ENCODE measurements at regions not wholly inside any gene's neighbourhood (a gene's known extent, or its start where the extent isn't known, plus 50 kb on each side); places are given as distances from the start of the nearest gene placed in this dataset.

- H3K27me3 ChIP-seq (replicated peaks in 1 of 4; ENCODE audit: control insufficient read depth in 3 of 4, extremely low read depth in 1 of 4, insufficient read depth in 3 of 4, low read length in 3 of 4), result no peaks in the 10 kb centered on the region
- H2BK120ac ChIP-seq (replicated peaks; ENCODE audit: low read depth, low read length), result no peak overlapping the region
- no peaks in the 10 kb centered on the region for H3K9me3 ChIP-seq (ENCODE audit: insufficient read depth in 2 of 2, low read depth in 1 of 2, low read length in 1 of 2)
- H2BK5ac ChIP-seq (ENCODE audit: low read depth, low read length), result no peak overlapping the region
- ChIA-PET POLR2A (ENCODE audit: partially characterized antibody) (no interaction called here), CTCF (ENCODE audit: partially characterized antibody) (no interaction called here)
- no peak overlapping the region for H3K4ac ChIP-seq (replicated peaks; ENCODE audit: insufficient read length, low read depth, low read length)
- H4K5ac ChIP-seq (ENCODE audit: insufficient read length, low read depth, low read length), result no peak overlapping the region
- 97% methylated on average over 1 of the region's 1 CpG; no CpG with 5 or more reads in 1 of the 2 experiments for WGBS, 2 experiments (ENCODE audit: extremely low coverage in 1 of 2, insufficient coverage in 1 of 2, insufficient read length in 1 of 2, insufficient replicate concordance in 2 of 2, low coverage in 1 of 2, low lambda C conversion rate in 2 of 2, missing lambda C conversion rate in 1 of 2)
- FAIRE-seq (no peak), DNase-seq (ENCODE audit: low read depth in 1 of 2, low spot score in 2 of 2) (no peak)
- H2AFZ ChIP-seq (ENCODE audit: low read length), result no peak overlapping the region
- no peak overlapping the region for H2BK20ac ChIP-seq (ENCODE audit: low read length)
- H3K27ac ChIP-seq (ENCODE audit: low read depth, low read length), result no peak overlapping the region
- no peak overlapping the region for H2AK5ac ChIP-seq (ENCODE audit: low read depth, low read length)
- no peaks in the 10 kb centered on the region for H4K20me1 ChIP-seq (replicated peaks in 1 of 2; ENCODE audit: control insufficient read depth in 1 of 2, insufficient read depth in 2 of 2, low read length in 2 of 2)
- no peak overlapping the region for H2BK12ac ChIP-seq (ENCODE audit: low read depth, low read length)
- H3K56ac ChIP-seq (replicated peaks; ENCODE audit: insufficient read length, low read depth, low read length), result no peak overlapping the region
- no peaks in the 10 kb centered on the region for H3K79me1 ChIP-seq (ENCODE audit: low read depth, low read length)
- no peak overlapping the region for H3K9ac ChIP-seq (replicated peaks in 1 of 4; ENCODE audit: extremely low read depth in 1 of 4, low read depth in 3 of 4, low read length in 3 of 4)
- H3K4me2 ChIP-seq (ENCODE audit: insufficient read depth in 1 of 2, low read depth in 2 of 2, low read length in 2 of 2), result no peak overlapping the region
- no peak overlapping the region for H3K18ac ChIP-seq (ENCODE audit: extremely low read depth, low read length)
- no peaks in the 10 kb centered on the region for H3K4me1 ChIP-seq (replicated peaks in 1 of 4; ENCODE audit: control insufficient read depth in 3 of 4, insufficient read depth in 4 of 4, low read length in 3 of 4)
- H3K23ac ChIP-seq (ENCODE audit: insufficient read length), result no peak overlapping the region
- H3K14ac ChIP-seq (ENCODE audit: insufficient read length), result no peak overlapping the region
- no peaks in the 10 kb centered on the region for H3K79me2 ChIP-seq (ENCODE audit: control insufficient read depth in 1 of 2, insufficient read depth in 2 of 2, low read length in 2 of 2)
- H3K36me3 ChIP-seq (ENCODE audit: control insufficient read depth in 2 of 4, insufficient read depth in 4 of 4, low read length in 3 of 4), result no peaks in the 10 kb centered on the region
- H3K4me3 ChIP-seq (ENCODE audit: extremely low read depth in 1 of 4, insufficient read depth in 2 of 4, low read depth in 3 of 4, low read length in 4 of 4), result no peak overlapping the region
- no peaks in the 10 kb centered on the region for H3K23me2 ChIP-seq (ENCODE audit: low read depth, low read length)
- H4K91ac ChIP-seq (replicated peaks; ENCODE audit: insufficient read length, low read length), result no peak overlapping the region
- no peak overlapping the region for H4K8ac ChIP-seq (ENCODE audit: extremely low read depth, insufficient read depth, low read length)
- H2BK15ac ChIP-seq (ENCODE audit: low read length), result no peak overlapping the region
- TF ChIP-seq CHD2 (IDR thresholded peaks at IDR 0.05; ENCODE audit: low read length) (no peak), TCF12 (IDR thresholded peaks at IDR 0.05; ENCODE audit: low read depth, low read length) (no peak), KDM1A (IDR thresholded peaks at IDR 0.05; ENCODE audit: borderline replicate concordance, low read length) (no peak), POLR2AphosphoS5 (IDR thresholded peaks at IDR 0.05; ENCODE audit: low read depth, low read length) (no peak), CBX5 (IDR thresholded peaks at IDR 0.05; ENCODE audit: low read depth, low read length) (no peak), CEBPB (IDR thresholded peaks at IDR 0.05; ENCODE audit: low read depth, low read length) (no peak), GTF2F1 (IDR thresholded peaks at IDR 0.05; ENCODE audit: borderline replicate concordance, low read depth, low read length) (no peak), RXRA (IDR thresholded peaks at IDR 0.05; ENCODE audit: insufficient read depth, low read depth, low read length) (no peak), CHD1 (IDR thresholded peaks at IDR 0.05; ENCODE audit: low read depth, low read length) (no peak), TAF1 (IDR thresholded peaks at IDR 0.05; ENCODE audit: low read depth, low read length) (no peak), SIN3A (conservative IDR thresholded peaks at IDR 0.05 in 1 of 2, IDR thresholded peaks at IDR 0.05 in 1 of 2; ENCODE audit: low read depth in 1 of 2, low read length in 2 of 2) (no peak), CREB1 (IDR thresholded peaks at IDR 0.05) (no peak), KDM5A (IDR thresholded peaks at IDR 0.05; ENCODE audit: low read length) (no peak), POLR2A (IDR thresholded peaks at IDR 0.05; ENCODE audit: control extremely low read depth in 1 of 2, low read depth in 2 of 2, low read length in 2 of 2) (no peak), HDAC6 (IDR thresholded peaks at IDR 0.05; ENCODE audit: low read depth, low read length) (no peak), EP300 (IDR thresholded peaks at IDR 0.05; ENCODE audit: borderline replicate concordance in 1 of 2, low read depth in 2 of 2, low read length in 2 of 2) (no peak), YY1 (IDR thresholded peaks at IDR 0.05; ENCODE audit: low read depth, low read length) (no peak)
Observed at GRCh38 chr13:67299072-67299635, 69.0 kb upstream of the PCDH9 start.

All from H1 (cell line).